Forelimb muscle (tissue), 1 donor: ENCODE measurements at regions not wholly inside any gene's neighbourhood (a gene's known extent, or its start where the extent isn't known, plus 50 kb on each side); places are given as distances from the start of the nearest gene placed in this dataset.

Experiments used
- DNase-seq: peaks from one replicate; pipeline ENCODE4 v3.0.0-alpha.2; 2013; ENCODE audit warnings: low read depth

DNA sequence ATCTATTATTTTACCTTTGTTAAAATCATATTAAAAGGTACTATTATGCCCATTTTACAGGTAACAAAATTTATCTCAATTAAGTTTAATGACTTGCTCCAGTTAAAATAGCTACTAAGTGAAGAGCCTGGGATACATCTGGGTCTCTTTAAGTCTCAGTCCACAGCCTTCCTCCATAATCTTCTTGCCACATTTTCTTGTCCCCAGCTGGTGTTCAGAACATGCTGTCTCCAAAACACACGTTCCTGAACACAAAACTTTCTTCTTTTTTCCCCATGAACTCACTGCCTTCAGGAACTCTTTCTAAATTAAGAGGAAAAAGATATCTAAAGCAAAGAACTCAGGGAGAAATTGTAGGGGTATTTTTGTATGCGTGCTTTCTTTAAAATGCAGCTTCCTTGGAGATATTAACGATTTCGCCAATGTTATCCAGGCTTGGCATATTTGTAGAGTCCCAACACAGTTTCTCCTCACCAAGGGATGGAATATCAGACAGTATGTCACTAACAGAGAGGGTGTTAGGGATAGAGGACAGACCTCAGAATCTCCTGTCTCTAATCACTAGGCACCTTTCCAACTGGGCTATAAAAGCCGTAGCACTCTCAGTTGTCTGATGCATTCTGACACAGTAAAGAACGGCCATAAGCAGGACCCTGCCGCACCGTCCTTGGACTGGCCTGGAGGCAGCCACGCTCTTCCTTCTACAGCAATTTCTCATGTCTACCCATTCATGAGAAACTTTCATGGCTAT lies 232.8 kb upstream of the BLID start:
- no peak for DNase-seq

DNA sequence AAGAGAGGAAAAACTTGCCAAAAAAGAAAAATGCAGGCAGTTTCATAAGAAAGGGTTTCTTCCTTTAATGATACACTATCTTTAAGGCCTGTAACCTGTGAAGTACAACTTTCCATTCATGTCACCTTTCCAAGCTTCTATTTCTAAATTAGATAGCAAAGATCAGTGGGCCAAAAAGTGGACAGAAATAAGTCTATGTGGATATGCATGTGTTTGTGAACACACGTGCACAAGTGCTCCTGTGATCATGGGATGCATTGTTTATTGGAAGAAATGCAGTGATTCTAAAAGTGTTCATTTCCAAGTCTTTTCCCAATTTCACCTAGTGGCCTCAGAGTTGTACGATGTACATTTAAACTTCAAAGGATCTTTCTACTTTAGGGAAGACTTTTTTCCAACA lies 230.0 kb upstream of the BLID start:
- DNase-seq: no peak

DNA sequence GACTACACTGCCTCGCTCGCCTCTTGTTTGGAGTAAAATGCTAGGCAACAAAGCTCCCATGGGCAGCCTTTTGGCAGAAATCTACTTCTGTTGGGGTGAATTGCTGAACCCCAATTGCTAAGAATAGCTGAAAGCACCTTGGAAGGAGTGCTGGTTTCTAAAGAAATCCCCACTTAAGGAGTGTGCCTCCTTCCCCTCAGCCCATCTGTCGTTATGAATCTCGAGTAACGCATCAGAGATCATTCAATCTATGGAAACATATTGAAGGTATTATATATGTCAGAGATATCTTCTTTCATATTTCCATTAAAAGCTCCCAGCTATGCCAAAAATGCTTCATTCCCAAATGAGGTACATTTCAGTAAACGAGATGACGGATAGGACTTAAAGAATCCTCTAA lies 229.6 kb upstream of the BLID start:
- DNase-seq: peak; percentile 81

DNA sequence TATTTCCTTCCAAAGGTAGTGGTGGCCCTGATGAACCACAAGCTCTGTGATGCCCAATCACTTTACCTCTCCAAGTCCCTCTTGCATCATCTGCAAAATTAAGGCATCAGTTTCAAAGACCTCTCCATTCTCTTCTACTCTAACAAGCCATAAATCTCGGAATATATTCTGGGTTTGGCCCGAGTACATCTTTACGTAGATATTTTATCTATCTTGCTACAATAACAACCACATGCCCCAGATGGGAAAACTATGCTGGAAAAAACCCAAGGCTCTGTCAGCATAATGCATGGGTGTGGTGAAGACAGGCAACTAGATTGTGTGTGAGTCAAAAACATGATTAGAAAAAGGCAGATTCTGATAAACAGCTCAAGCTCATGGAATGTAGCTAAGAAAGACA lies 228.2 kb upstream of the BLID start:
- no peak for DNase-seq

DNA sequence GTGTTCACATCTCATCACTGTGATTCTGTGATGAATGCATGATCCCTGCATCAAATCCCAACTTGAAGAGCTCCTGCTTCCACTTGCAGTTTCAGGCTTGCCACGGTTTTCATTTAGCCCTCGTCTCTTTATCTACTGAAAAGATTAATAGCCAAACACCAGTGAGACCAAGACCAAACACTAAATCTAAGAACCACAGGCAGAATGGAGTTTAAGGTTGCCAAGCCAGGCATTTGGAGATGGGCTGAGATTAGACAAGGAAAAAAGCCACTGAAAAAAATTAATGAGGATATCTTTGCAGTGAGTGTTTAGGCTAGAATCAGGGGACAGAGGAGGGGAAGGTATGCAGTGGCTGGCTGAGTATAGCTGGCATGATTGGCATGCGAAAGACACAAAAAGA lies 227.2 kb upstream of the BLID start:
- no peak for DNase-seq

DNA sequence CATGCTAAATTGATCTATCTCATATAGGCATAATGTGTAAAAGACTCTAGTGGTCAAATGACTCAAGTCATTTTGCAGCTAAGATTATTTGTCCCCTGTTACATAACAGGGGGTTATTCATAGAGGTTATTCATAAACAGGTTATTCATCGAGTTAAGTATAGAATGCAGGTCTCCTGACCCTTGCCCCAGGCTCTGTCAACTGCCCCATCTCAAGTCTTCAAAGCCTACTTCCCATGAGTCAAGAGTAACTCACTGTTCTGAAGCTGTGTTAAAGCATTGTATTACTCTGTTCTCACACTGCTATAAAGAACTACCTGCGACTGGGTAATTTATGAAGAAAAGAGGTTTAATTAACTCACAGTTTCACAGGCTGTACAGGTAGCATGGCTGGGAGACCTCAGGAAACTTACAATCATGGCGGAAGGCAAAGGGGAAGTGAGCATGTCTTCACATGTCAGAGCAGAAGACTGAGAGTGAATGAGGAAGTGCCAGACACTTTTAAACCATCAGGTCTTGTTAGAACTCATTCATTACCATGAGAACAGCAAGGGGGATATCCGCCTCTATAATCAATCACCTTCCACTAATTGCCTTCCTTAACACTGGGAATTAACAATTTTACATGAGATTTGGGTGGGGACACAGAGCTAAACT lies 226.2 kb upstream of the BLID start:
- DNase-seq: no peak

DNA sequence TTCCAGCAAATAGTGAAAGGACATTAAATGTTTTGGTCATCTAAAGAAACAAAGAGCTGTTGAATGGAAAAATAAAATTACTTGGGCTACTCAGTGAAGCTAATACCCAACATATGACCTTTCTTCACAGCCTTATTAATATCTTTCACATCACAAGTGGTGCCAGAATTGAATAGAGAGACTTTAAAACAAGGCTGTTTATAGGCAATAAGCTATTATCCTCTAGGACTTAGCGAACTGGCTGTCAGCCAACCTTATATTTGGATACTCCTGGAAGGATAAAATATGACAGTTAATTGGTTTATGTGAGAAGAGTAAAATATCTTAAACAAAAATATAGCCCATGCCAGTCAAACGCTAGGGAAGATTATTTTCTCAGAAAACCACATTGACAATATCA lies 225.5 kb upstream of the BLID start:
- DNase-seq: no peak

DNA sequence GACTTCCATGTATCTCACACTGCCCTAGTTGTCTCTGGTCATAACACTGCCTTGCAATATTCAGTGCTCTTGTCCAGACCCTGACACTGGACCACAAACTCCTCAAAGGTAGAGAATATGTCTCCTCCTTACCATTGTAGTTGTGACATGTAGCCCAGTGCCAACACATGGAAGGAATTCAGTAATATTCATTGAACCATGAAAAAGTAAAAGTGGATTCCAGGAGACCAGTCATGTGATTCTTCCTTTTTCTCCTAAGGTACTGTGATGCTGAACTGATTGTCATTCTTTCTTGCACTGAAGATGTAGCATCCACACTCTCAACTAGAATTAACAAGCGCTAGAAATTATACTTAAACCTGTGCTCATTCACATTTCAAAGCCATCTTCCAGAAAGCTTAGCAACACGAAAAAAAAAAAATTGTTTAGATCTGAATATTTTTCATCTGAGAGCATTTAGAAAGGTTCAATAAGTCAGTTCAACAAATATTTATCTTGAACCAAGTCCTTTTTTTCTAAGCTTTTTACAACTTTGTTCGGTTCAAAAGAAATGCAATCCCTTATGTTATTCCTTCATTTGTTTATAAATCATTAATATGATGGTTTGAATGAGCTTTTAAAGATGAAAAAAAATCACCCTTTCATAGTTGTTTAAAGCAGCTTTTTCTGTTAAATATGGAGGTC lies 224.7 kb upstream of the BLID start:
- no peak for DNase-seq

DNA sequence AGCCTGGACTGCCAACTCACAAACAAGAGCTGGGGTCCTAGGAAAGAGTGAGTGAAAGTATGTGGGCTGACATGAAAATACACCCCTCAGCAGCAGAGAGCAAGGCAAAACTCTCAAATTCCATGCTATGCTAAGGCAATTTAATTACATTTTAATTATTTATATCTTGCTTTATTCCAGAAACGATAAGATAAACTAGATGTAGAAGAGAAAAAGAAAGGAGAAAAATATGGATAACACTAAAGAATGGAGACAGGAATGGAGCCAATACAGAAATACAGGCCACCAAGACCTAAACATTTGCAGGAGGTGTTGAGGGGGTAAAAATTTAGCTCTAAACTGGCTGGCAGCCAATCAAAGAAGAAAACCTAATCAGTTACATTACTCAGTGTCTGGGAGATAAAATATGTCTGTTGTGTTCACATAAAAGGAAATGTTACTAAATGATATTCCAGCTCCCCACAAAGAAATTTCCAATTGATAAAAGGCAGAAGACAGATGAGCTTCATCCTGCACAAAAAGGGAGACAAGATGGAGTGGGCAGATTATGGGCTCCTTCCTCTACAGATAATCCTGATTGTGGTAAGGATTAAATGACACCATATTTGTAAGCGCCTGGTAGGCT lies 223.5 kb upstream of the BLID start:
- DNase-seq: no peak

DNA sequence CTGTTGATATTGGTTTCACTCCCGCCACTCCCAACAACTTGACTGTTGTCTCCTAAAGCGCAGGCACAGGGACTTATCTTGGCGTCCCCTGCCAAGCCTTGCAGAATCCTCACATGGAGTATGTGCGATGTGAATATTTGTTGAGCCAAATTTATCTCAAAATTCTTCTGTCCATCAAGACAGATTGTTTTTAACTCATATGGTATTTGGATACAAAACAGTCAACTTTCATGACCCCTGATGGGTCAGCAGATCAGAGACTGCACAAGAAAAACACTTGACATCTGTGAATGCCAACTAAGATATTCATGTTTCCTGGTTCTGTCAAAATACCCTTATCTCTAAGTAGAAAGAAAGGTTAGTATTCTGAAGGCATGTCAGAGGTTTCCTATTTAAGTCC lies 221.7 kb upstream of the BLID start:
- no peak for DNase-seq

DNA sequence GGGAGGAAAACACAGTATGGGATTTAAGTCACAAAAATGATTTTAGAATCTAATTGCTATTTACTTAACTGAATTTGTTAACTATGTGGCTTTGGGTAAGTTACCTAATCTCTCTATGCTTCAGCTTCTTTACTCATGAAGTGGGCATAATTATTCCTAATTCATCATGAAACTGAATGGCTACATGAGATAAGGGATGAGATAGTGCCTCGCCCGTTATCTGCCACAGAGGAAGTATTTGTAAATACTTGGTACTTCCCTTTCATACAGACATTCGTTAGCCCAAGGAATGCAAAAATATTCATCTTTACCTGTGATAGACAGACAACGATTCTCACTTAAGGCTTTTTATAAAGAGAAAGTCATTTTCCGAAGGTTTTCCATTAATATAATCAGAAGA lies 221.2 kb upstream of the BLID start:
- no peak for DNase-seq

DNA sequence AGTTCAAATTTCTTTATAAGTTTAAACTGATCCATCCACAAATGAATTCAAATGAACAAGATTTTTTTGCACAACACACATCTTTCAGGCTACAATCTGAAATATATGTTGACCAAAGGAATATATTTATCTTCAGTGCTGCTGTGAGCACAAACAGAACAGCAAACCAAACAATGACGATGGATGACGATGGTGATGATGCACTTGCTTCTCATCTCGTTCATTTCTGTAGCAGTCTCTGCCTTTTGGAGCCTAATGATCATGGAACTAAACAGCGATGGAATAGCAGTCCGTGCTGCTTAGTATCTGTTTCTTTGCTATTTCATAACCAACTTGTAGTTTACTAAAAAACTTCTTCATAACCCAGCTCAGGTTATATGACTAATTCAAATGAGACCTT lies 220.7 kb upstream of the BLID start:
- no peak for DNase-seq

DNA sequence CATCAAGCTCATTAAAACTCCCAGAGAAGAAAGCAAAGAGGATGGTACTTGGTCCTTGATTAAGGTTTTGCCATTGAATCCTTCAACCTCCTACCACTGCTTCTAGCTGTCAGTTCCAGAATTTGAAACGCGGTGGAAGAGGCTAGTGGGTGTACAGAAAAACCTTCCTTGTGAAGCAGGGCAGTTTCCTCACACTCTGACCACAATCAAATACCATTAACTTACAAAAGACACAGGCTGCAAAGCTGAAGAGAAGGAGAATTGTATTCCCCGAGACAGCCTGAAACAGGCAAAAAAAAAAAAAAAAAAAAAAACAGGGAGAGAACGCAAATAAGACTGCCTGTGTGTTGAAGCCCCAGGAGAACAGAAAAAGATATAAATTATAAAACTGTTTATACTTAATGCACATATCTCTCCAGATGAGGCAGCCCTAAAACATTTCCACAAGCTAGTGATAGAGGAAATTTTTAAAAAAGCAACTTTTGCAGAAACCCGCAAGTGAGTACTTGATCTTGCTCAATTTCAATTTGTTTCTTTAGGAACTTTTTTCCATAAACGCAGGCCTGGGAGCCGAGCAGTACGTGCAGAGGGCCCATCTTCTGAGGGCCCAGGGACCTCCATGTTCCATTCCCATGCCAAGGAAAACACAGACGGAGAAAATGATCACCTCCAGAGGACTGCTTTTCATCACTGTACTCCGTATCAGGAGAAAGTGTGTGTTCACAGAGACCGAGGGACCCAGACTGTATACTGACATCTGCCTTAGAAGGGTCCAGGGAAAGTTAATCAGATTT lies 218.7 kb upstream of the BLID start:
- no peak for DNase-seq

DNA sequence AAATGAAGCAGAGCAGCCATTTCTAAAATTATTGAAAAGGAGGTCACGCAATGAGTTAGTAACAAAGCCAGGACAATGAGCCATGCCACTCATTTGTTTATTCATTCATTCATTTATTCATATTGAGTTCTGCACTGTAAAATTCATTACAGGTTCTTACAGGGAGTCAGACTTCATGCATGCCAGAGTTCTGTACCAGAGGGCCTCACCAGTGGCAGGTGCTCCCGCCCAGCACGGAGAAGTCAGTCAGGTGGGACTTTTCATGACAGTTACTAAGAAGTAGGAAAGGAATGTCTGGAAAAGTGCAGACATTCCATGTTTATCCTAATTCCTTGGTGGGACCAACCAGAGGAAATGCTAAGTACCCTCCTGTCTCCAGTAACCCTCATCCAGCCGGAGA lies 217.5 kb upstream of the BLID start:
- no peak for DNase-seq

DNA sequence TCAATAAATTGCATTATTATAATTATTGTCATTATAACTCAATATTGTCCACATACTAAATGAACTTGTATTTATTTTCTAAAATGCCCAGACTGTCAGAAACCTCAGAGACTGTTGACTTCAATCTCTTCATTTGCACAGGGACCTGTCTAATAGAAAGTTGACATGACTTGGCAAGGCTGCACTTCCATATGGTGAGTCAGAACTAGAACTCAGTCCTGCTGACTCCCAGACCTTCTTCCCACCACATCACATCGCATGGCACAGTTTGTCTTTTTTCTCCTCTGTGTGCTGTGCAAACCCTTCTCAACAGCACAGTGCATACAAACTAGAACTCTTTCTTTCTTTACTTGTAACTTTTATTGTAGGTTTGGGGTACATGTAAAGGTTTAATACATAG lies 215.1 kb upstream of the BLID start:
- no peak for DNase-seq

DNA sequence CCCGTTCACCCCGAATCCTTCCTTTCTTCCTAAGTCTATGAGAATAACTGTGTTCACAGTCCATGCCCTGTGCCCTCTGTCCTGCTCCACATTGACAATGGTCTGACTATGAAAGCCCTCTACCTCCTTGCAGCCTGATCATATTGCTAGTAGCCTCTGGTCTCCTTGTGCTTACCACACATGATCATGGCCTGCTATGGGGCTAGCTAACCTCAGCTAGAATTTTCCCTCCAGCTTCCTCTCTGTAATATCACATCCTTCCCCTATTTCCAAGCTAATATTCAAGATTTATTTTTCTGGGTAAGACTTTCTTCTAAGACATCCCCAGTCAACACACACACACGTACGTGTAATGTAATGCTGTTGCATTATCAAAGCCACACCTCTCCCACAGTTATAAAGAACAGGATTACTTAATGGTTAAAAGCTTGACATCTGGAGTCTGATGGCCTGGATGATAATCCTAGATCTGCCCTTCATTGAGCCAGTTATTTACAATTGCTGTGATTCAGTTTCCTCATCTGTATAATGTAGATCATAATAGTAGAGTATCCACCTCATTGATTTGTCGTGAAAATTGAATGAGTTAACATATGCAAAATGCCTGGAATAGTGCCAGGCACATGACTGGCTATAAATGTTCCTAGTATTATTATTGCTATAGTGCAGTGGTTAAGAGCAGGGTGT lies 214.4 kb upstream of the BLID start:
- DNase-seq: no peak

DNA sequence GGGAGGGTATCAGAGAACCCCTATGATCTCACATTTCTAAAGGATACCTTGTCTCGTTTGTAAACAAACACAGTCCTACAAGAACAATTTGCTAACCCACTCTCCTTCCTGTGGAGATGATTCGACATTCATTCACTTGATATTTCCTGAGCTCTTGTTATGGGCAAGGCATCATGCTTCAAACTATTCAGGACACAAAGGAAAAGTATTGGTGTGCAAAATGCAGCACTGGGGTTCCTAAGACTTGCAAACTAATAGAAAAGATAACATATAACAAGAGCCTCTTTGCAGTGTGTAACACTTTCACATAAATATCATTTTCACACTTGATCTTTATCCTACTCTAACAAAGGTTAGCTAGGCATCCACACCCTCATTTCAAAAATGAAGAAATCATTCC lies 211.5 kb upstream of the BLID start:
- no peak for DNase-seq

DNA sequence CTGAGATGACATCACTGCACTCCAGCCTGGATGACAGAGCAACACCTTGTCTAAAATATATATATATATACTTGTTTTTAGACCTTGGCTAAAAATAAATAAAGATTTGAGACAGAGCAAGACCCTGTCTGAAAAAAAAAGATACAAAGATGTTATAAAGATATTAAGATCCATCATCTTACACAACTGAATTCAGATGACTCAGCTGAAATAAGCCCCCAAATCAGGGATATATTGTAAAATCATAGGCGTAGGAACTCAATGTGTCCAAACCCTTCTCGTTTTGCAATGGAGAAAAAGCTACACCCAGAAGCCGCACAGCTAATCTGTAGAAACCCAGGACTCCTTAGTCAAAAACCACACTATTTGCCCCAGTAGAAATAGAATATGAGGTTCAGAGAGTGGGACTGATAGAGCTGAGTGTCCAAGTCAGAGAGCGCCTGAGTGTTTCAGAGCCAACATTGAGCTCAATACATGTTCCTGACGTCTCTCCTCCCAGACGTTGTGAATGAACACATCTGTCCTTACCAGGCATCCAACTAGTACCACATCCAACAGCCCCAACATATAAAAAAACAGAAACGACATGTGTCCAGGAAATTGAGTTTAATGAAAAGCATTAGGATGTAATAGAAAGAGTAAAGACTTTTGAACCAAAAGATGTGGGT lies 207.9 kb upstream of the BLID start:
- no peak for DNase-seq

DNA sequence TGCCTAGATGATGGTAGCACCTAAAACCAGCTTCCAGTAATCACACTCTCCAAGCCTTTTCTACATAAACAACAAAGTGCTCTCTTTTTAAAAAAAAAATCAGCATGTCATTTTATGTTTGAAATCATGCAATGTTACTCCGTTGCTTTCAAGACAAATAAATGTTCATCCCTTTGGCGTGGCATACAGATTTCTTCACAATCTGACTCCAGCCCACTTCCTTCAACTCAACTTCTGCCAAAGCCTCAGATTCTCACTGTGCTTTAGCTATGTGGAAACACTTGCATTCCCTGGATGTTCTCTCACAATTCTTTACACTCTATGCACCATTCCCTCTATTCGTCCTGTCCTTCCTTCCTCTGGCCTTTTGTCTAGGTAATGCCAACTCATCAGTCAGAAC lies 206.3 kb upstream of the BLID start:
- DNase-seq: no peak

DNA sequence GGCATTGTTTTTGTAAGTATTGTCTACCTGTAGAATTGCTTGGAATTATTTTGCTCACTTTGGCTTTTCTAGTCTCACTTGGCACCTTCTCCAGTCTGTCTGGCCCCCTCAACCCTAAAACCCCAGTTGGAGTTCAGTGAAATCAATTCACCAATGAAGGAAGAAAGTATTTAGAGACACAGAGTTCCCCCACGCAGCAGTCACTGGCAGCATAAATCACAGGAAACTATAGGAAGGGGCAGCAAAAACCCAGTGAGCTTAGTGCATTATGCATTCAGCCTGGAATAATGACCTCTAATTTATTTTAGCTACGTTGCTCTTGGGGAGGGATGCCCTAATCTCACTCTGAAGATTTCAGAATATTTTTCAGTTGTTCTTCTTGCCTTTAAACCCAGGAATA lies 204.7 kb upstream of the BLID start:
- DNase-seq: no peak
